ENCODE measurements at regions not wholly inside any gene's neighbourhood (a gene's known extent, or its start where the extent isn't known, plus 50 kb on each side); places are given as distances from the start of the nearest gene placed in this dataset.

- no peaks in the 10 kb centered on the region for H3K9me3 ChIP-seq (ENCODE audit: control insufficient read depth, insufficient read depth, low read depth, low read length)
- no peak overlapping the region for H3K27ac ChIP-seq (ENCODE audit: extremely low read depth, low read depth, low read length)
- no peak overlapping the region for H3K4me3 ChIP-seq (ENCODE audit: low read depth, low read length)
- ChIA-PET POLR2A (no interaction called here), CTCF (interaction anchor here (0.6 to 1.2 kb wide), 4 partner anchors 8 to 131 kb away, joined by 3 to 4 read pairs (median 3); no protein-coding TSS in a partner anchor)
- no peak for TF ChIP-seq ZNF26 (tag by site-specific recombination; IDR thresholded peaks at IDR 0.05)
- TF ChIP-seq ZIC2 (tag by site-specific recombination; IDR thresholded peaks at IDR 0.05) = no peak
- TF ChIP-seq ZNF155 (tag by site-specific recombination; IDR thresholded peaks at IDR 0.05) = no peak
- TF ChIP-seq ZNF214 (tag by site-specific recombination; IDR thresholded peaks at IDR 0.05; ENCODE audit: borderline replicate concordance) = no peak
- TF ChIP-seq ZNF366 (tag by site-specific recombination; conservative IDR thresholded peaks at IDR 0.05) = no peak
- TF ChIP-seq ZBTB20 (tag by site-specific recombination; IDR thresholded peaks at IDR 0.05) = no peak
- no peak for TF ChIP-seq ZNF501 (tag by site-specific recombination; IDR thresholded peaks at IDR 0.05)
- TF ChIP-seq ZNF335 (tag by site-specific recombination; conservative IDR thresholded peaks at IDR 0.05) = peak; percentile 67
- TF ChIP-seq ZNF707 (tag by site-specific recombination; IDR thresholded peaks at IDR 0.05) = no peak
- no peak for TF ChIP-seq ZNF571 (tag by site-specific recombination; IDR thresholded peaks at IDR 0.05)
- TF ChIP-seq ZNF140 (tag by site-specific recombination; IDR thresholded peaks at IDR 0.05) = no peak
- no peak for TF ChIP-seq ZBTB1 (tag by site-specific recombination; IDR thresholded peaks at IDR 0.05)
- peak; percentile 47; the same call in 1 of the 2 replicates for TF ChIP-seq ZNF518A (tag by site-specific recombination; conservative IDR thresholded peaks at IDR 0.05; ENCODE audit: low read depth)
- 0 out of 2 replicates have a peak, but pooled peaks have one; percentile 26 for TF ChIP-seq HIC1 (tag by site-specific recombination; IDR thresholded peaks at IDR 0.05)
- TF ChIP-seq ZNF585B (tag by site-specific recombination; IDR thresholded peaks at IDR 0.05) = no peak
- TF ChIP-seq ZNF37A (tag by site-specific recombination; IDR thresholded peaks at IDR 0.05) = no peak
- no peak for TF ChIP-seq SCRT2 (tag by site-specific recombination; IDR thresholded peaks at IDR 0.05)
- no peak for TF ChIP-seq OVOL3 (tag by site-specific recombination; IDR thresholded peaks at IDR 0.05)
- no peak for TF ChIP-seq TSHZ1 (tag by site-specific recombination; IDR thresholded peaks at IDR 0.05; ENCODE audit: borderline replicate concordance)
- H3K36me3 ChIP-seq (ENCODE audit: control insufficient read depth in 2 of 2, insufficient read depth in 1 of 2, low read length in 2 of 2) = no peaks in the 10 kb centered on the region
- no peaks in the 10 kb centered on the region; the same call in 1 of the 2 replicates for H3K4me1 ChIP-seq (ENCODE audit: control insufficient read depth, insufficient read depth, low read length)
Measured at GRCh38 chr10:2985729-2986232, 81.6 kb upstream of the PFKP start.
